SU-DHL-6 (cell line): ENCODE measurements at regions not wholly inside any gene's neighbourhood (a gene's known extent, or its start where the extent isn't known, plus 50 kb on each side); places are given as distances from the start of the nearest gene placed in this dataset.

Source experiments
- H2AFZ ChIP-seq: fragments of 200-600 bp; sonication (generic); 2 replicates; pipeline ENCODE4 v1.6.1; 2014; ENCODE audit warnings: low read depth, mild to moderate bottlenecking, moderate library complexity, mixed read lengths, antibody characterized with exemption, low read length; ENCODE audit not compliant: severe bottlenecking
- H3F3A ChIP-seq: fragments of 200-600 bp; shearing (Covaris generic); 2 replicates; pipeline ENCODE4 v1.6.0; 2016; ENCODE audit warnings: antibody characterized with exemption, mild to moderate bottlenecking; ENCODE audit not compliant: insufficient read depth
- H3K27ac ChIP-seq: fragments of 200-600 bp; sonication (generic); 2 replicates; pipeline ENCODE4 v1.5.1; 2016; ENCODE audit warnings: low read depth, mild to moderate bottlenecking, low read length, moderate library complexity, mixed read lengths
- H3K27me3 ChIP-seq: fragments of 200-600 bp; sonication (generic), shearing (Covaris generic); 2 replicates; pipeline ENCODE4 v1.6.0; 2014; ENCODE audit warnings: mild to moderate bottlenecking, low read length
- H3K36me3 ChIP-seq: fragments of 200-600 bp; sonication (generic); 2 replicates; pipeline ENCODE4 v1.6.1; 2014; ENCODE audit warnings: mild to moderate bottlenecking, low read length, mixed read lengths
- H3K4me2 ChIP-seq: fragments of 300-600, 200-600 bp; shearing (Covaris generic), sonication (generic); 2 replicates; pipeline ENCODE4 v1.6.0; 2014; ENCODE audit warnings: low read length, low read depth, mild to moderate bottlenecking; ENCODE audit not compliant: poor library complexity, severe bottlenecking
- H3K4me3 ChIP-seq: fragments of 200-600 bp; sonication (generic); 2 replicates; pipeline ENCODE4 v1.5.1; 2014; ENCODE audit warnings: antibody characterized with exemption, low read length, mild to moderate bottlenecking, mixed read lengths; ENCODE audit not compliant: insufficient read depth, poor library complexity, severe bottlenecking
- H3K79me2 ChIP-seq: fragments of 200-600 bp; sonication (generic); 2 replicates; pipeline ENCODE4 v1.6.1; 2014; ENCODE audit warnings: mild to moderate bottlenecking, low read length, moderate library complexity; ENCODE audit not compliant: insufficient read depth
- H3K9ac ChIP-seq: fragments of 200-600 bp; sonication (generic); 2 replicates; pipeline ENCODE4 v1.7.0; 2014; ENCODE audit warnings: mild to moderate bottlenecking, low read length
- H3K9me2 ChIP-seq: fragments of 200-600 bp; sonication (generic); replicated peaks from 2 replicates; pipeline ENCODE4 v1.6.1; 2014; ENCODE audit warnings: low read length; ENCODE audit not compliant: insufficient read depth
- H3K9me3 ChIP-seq: fragments of 200-600 bp; sonication (generic); 2 replicates; pipeline ENCODE4 v1.6.1; 2014; ENCODE audit warnings: low read length, mixed read lengths; ENCODE audit not compliant: insufficient read depth
- H4K20me1 ChIP-seq: fragments of 200-600 bp; sonication (generic); 2 replicates; pipeline ENCODE4 v1.6.1; 2014; ENCODE audit warnings: low read depth, mild to moderate bottlenecking, antibody characterized with exemption, low read length, moderate library complexity, mixed read lengths
- CTCF ChIP-seq: fragments of 200-600 bp; sonication (generic); IDR thresholded peaks from one replicate; pipeline ENCODE4 v1.5.1; 2017; ENCODE audit warnings: antibody characterized with exemption, mild to moderate bottlenecking, low read length, moderate library complexity; ENCODE audit not compliant: insufficient read depth, poor library complexity, severe bottlenecking
- EZH2phosphoT487 ChIP-seq: fragments of 200-600 bp; sonication (generic), shearing (Covaris generic); conservative IDR thresholded peaks from 2 replicates; pipeline ENCODE4 v1.6.1; 2018; ENCODE audit warnings: mild to moderate bottlenecking, antibody characterized with exemption, low read length, moderate library complexity, mixed read lengths

- H2AFZ ChIP-seq, result no peak overlapping the region
- no peaks in the 10 kb centered on the region for H3K9me3 ChIP-seq
- H3F3A ChIP-seq, result no peaks in the 10 kb centered on the region
- H3K27me3 ChIP-seq, result no peaks in the 10 kb centered on the region
- H3K79me2 ChIP-seq, result no peaks in the 10 kb centered on the region
- no peaks in the 10 kb centered on the region for H3K36me3 ChIP-seq
- H3K9ac ChIP-seq, result no peak overlapping the region
- TF ChIP-seq CTCF (no peak), EZH2phosphoT487 (no peak)
- no peaks in the 10 kb centered on the region for H4K20me1 ChIP-seq
- H3K9me2 ChIP-seq, result no peaks in the 10 kb centered on the region
- H3K4me2 ChIP-seq, result no peak overlapping the region
- no peak overlapping the region for H3K27ac ChIP-seq
- no peak overlapping the region for H3K4me3 ChIP-seq
These were observed 115.2 kb upstream of the IFNE start for GRCh38 chr9:21597284-21597683.

GRCh38 chr9:21598749-21599148 is 116.6 kb upstream of the IFNE start:
- no peaks in the 10 kb centered on the region for H4K20me1 ChIP-seq
- H3K79me2 ChIP-seq, result no peaks in the 10 kb centered on the region
- no peak overlapping the region for H3K9ac ChIP-seq
- H3K36me3 ChIP-seq, result no peaks in the 10 kb centered on the region
- no peaks in the 10 kb centered on the region for H3K9me2 ChIP-seq
- H3F3A ChIP-seq, result no peaks in the 10 kb centered on the region
- H2AFZ ChIP-seq, result no peak overlapping the region
- H3K4me3 ChIP-seq, result no peak overlapping the region
- H3K27me3 ChIP-seq, result no peaks in the 10 kb centered on the region
- TF ChIP-seq CTCF, result no peak
- TF ChIP-seq EZH2phosphoT487, result no peak
- H3K9me3 ChIP-seq, result no peaks in the 10 kb centered on the region
- no peak overlapping the region for H3K4me2 ChIP-seq
- no peak overlapping the region for H3K27ac ChIP-seq

- Histone ChIP-seq H3K27ac (no peak overlapping the region), H4K20me1 (no peaks in the 10 kb centered on the region), H3F3A (no peaks in the 10 kb centered on the region), H3K79me2 (no peaks in the 10 kb centered on the region), H3K9ac (no peak overlapping the region), H3K4me3 (no peak overlapping the region), H3K4me2 (no peak overlapping the region), H3K9me2 (no peaks in the 10 kb centered on the region), H3K36me3 (no peaks in the 10 kb centered on the region), H3K9me3 (no peaks in the 10 kb centered on the region), H3K27me3 (no peaks in the 10 kb centered on the region), H2AFZ (no peak overlapping the region)
- TF ChIP-seq EZH2phosphoT487 (no peak), CTCF (no peak)
These were observed 123.4 kb upstream of the IFNE start for GRCh38 chr9:21605489-21605931.

GRCh38 chr9:21607576-21607975 is 125.5 kb upstream of the IFNE start:
- Histone ChIP-seq H3K9me3 (no peaks in the 10 kb centered on the region), H3F3A (no peaks in the 10 kb centered on the region), H3K4me3 (no peak overlapping the region), H2AFZ (no peak overlapping the region), H3K27ac (no peak overlapping the region), H3K79me2 (no peaks in the 10 kb centered on the region), H3K36me3 (no peaks in the 10 kb centered on the region), H3K9me2 (no peaks in the 10 kb centered on the region), H3K4me2 (no peak overlapping the region), H3K27me3 (no peaks in the 10 kb centered on the region), H4K20me1 (no peaks in the 10 kb centered on the region), H3K9ac (no peak overlapping the region)
- TF ChIP-seq EZH2phosphoT487 (no peak), CTCF (no peak)
